Lung (tissue), 11 donors: ENCODE measurements at regions not wholly inside any gene's neighbourhood (a gene's known extent, or its start where the extent isn't known, plus 50 kb on each side); places are given as distances from the start of the nearest gene placed in this dataset.

Experiments
- ATAC-seq: fragments of 200-7000 bp; cut with Tn5 transposase; one replicate; pipeline ENCODE4 v1.9.1; 2020; ENCODE audit warnings: moderate number of reproducible peaks; ENCODE audit not compliant: insufficient read depth, low FRiP score
- DNase-seq, 3 donors: peaks; one replicate each; pipeline ENCODE4 v3.0.0-alpha.2; 2013 to 2017
- H3K27ac ChIP-seq, 2 donors: one replicate each; pipeline ENCODE4 v1.5.1; 2013; ENCODE audit warnings: mild to moderate bottlenecking in 2 of 2, moderate library complexity in 2 of 2, control low read depth in 1 of 2, inconsistent platforms in 1 of 2, low read depth in 1 of 2, low read length in 1 of 2
- H3K27me3 ChIP-seq, 3 donors: one replicate each; pipeline ENCODE4 v1.5.1; 2013; ENCODE audit warnings: low read length in 2 of 3; ENCODE audit not compliant: control insufficient read depth in 3 of 3, insufficient read depth in 3 of 3
- H3K36me3 ChIP-seq, 4 donors: one replicate each; pipeline ENCODE4 v1.5.1; 2013; ENCODE audit warnings: low read length in 4 of 4, mild to moderate bottlenecking in 1 of 4, moderate library complexity in 1 of 4; ENCODE audit not compliant: control insufficient read depth in 4 of 4, insufficient read depth in 4 of 4
- H3K4me1 ChIP-seq, 5 donors: one replicate each; pipeline ENCODE4 v1.5.1; 2013; ENCODE audit warnings: low read length in 5 of 5, mild to moderate bottlenecking in 2 of 5, moderate library complexity in 1 of 5; ENCODE audit not compliant: control insufficient read depth in 5 of 5, insufficient read depth in 5 of 5
- H3K4me3 ChIP-seq: one replicate; pipeline ENCODE4 v1.5.1; 2013; ENCODE audit warnings: mild to moderate bottlenecking, control low read depth, moderate library complexity
- H3K9ac ChIP-seq, 2 donors: one replicate each; pipeline ENCODE4 v1.5.1; 2013; ENCODE audit warnings: low read length in 2 of 2, control low read depth in 1 of 2; ENCODE audit not compliant: insufficient read depth in 1 of 2
- H3K9me3 ChIP-seq, 4 donors: one replicate each; pipeline ENCODE4 v1.5.1; 2013; ENCODE audit warnings: low read length in 3 of 4, mild to moderate bottlenecking in 1 of 4, moderate library complexity in 1 of 4; ENCODE audit not compliant: control insufficient read depth in 4 of 4, insufficient read depth in 3 of 4
- CTCF ChIP-seq: IDR thresholded peaks from 2 replicates; pipeline ENCODE4 v1.5.1; 2012; ENCODE audit warnings: mild to moderate bottlenecking; ENCODE audit errors: control extremely low read depth, extremely low read depth
- WGBS, 2 donors: extraction: QIAGEN DNeasy Blood & Tissue Kit; methylation state at CpG; one replicate each; pipeline ENCODE4 v1.1.7; 2013; 5-methylcytosine and 5-hydroxymethylcytosine counted together
- donor health status: control.
- donor health status: control.
- donor health status: Bipolar disorder and iron deficiency.
- donor health status: healthy.
- donor health status: DM: yes; HTN: yes; CAD: no.

DNA sequence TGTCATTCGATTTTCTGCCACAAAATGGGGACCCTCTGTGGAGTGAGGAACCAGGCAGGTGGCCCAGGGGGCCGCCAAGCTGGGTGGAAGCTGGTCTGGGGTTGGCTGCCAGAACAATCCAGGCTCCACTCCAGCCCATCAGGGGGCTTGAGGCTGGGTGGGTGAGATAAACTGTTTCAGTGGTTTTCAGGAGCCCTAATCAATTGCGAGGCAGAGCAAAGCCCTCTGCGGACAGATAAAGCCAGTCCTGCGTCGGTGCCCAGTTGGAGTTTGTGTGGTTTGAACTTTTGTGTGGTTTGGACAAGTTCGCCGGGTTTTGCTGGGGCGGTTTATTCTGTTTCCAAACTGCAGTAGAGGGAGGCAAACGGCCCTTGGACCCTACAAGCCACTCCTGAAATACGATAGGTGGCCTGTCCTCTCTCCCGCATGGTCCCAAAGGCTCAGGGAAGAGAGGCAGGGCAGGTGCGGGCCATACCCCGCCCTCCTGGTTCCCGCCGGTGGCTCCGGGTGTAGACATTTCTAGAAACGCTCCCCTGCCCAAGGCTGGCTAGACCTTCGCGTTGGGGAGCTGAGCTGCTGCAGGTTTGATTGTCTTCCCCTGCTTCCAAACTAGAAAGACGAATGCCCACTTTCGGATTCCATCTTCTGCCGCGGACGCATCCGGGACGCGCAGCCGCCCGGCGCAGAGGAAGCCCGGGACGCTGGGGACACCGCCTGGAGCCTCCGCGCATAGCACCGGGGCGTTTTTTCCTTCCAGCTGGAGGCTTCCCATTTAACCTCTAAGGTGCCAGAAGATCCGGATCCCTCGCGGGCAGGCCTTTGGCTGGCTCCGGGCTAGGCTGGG lies 169.0 kb upstream of the BCOR start:
- Histone ChIP-seq H3K36me3 (no peaks in the 10 kb centered on the region), H3K9ac (no peak overlapping the region), H3K4me3 (no peak overlapping the region), H3K4me1 (peaks cover 0 to 28% (median 6%) of the 10 kb centered on the region in 5 donors), H3K9me3 (peaks cover 0 to 3% (median 0%) of the 10 kb centered on the region in 4 donors), H3K27me3 (peaks cover 0 to 7% (median 0%) of the 10 kb centered on the region in 3 donors), H3K27ac (peak overlapping the region in 1 of 2 donors; percentile 43)
- peak; percentile 16 for TF ChIP-seq CTCF
- 4 to 10% methylated on average over 31 to 42 of the region's 42 CpGs for WGBS, 2 donors
- ATAC-seq = peak; percentile 84
- peak; percentile 82 to 86 (median 83) for DNase-seq

DNA sequence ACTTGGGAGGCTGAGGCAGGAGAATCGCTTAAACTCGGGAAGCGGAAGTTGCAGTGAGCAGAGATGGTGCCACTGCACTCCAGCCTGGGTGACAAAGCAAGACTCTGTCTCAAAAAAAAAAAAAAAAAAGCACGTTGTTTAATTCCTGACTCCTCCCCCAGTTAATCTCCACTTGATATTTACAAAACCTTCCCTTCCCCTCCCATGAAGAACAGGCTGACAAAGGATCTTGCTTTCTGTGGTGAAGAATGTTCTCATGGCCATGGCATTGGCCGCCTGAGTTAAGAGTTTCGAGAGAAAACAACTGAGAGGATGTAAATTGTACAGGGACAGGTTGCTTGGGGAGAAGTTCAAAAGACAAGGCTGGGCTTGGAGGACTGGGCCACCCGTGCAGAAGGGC lies 168.2 kb upstream of the BCOR start:
- Histone ChIP-seq H3K27ac (no peak overlapping the region), H3K27me3 (peaks cover 0 to 9% (median 0%) of the 10 kb centered on the region in 3 donors), H3K36me3 (no peaks in the 10 kb centered on the region), H3K9ac (no peak overlapping the region), H3K9me3 (peaks cover 0 to 4% (median 0%) of the 10 kb centered on the region in 4 donors), H3K4me3 (no peak overlapping the region), H3K4me1 (peaks cover 0 to 33% (median 6%) of the 10 kb centered on the region in 5 donors)
- TF ChIP-seq CTCF = no peak
- 56 to 60% methylated on average over 7 of the region's 7 CpGs for WGBS, 2 donors
- DNase-seq = no peak
- no peak for ATAC-seq

DNA sequence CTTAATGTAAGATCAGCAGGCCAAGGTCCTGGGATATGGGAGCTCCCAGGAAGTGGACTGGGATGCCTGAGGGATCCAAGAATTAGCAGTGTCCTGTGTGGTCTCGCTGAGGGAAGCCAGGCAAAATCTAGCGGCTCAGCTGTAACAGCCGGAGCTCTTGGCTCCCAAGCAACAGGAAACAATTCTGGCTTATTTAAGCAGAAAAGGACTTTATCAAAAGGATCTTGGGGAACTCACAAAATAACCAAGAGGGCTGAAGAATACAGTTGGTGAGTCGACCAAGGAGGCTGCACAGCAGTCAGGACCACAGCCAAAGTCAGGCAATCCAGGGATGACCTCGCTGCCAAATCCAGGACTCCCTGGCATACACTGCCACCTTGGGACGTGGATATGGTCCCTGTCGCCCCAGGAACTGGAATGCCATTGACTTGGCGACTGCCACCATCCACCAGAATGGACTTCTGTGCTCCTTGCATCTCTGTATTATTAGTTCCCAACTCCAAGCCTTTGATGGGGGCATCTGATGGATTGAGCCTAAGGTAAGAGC lies 165.3 kb upstream of the BCOR start:
- peak in 2 of 3 donors; percentile 68 to 88 for DNase-seq
- 53 to 55% methylated on average over 7 to 8 of the region's 8 CpGs for WGBS, 2 donors
- no peak for ATAC-seq
- H3K9me3 ChIP-seq = peaks cover 0 to 4% (median 0%) of the 10 kb centered on the region in 4 donors
- peak overlapping the region in 1 of 2 donors; percentile 84 for H3K27ac ChIP-seq
- peaks cover 0 to 29% (median 6%) of the 10 kb centered on the region in 5 donors for H3K4me1 ChIP-seq
- no peak overlapping the region for H3K9ac ChIP-seq
- H3K4me3 ChIP-seq = no peak overlapping the region
- peaks cover 0 to 7% (median 0%) of the 10 kb centered on the region in 3 donors for H3K27me3 ChIP-seq
- H3K36me3 ChIP-seq = no peaks in the 10 kb centered on the region
- TF ChIP-seq CTCF = no peak
